IMR-90 (cell line): ENCODE measurements at regions not wholly inside any gene's neighbourhood (a gene's known extent, or its start where the extent isn't known, plus 50 kb on each side); places are given as distances from the start of the nearest gene placed in this dataset.

Experiments used
- ATAC-seq: fragments of 200-7000 bp; cut with Tn5 transposase; 2 replicates; pipeline ENCODE4 v1.9.1; 2020; ENCODE audit warnings: low read depth, mild to moderate bottlenecking, moderate library complexity
- BruUV-seq: library from RNA; stranded (reverse); fragments of 400-500 nt; replicated peaks from 2 replicates; lab custom pipeline; 2021; lab: Mats Ljungman, UMichigan
- CTCF ChIA-PET: fragments of 300-600 bp; formaldehyde crosslinking; extraction: SDS; loops from one replicate; lab custom pipeline; 2021; ENCODE audit warnings: antibody characterized with exemption; lab: Yijun Ruan, JAX
- POLR2A ChIA-PET: fragments of 300-600 bp; sonication (Branson Sonifier 250); formaldehyde crosslinking; loops from one replicate; lab custom pipeline; 2022; ENCODE audit warnings: antibody characterized with exemption; ENCODE audit not compliant: unreplicated experiment; lab: Charles Lee
- DNase-seq: peaks from one replicate; pipeline ENCODE4 v3.0.0; 2013
- H2AFZ ChIP-seq: replicated peaks from 2 replicates; pipeline ENCODE3; 2013; ENCODE audit warnings: low read length, mild to moderate bottlenecking; ENCODE audit not compliant: poor library complexity
- H2AK5ac ChIP-seq: 2 replicates; pipeline ENCODE4 v1.6.1; 2013; ENCODE audit warnings: low read depth, low read length, inconsistent platforms
- H2AK9ac ChIP-seq: replicated peaks from 2 replicates; pipeline ENCODE3; 2013; ENCODE audit warnings: mild to moderate bottlenecking, low read depth, low read length, moderate library complexity; ENCODE audit not compliant: poor library complexity
- H2BK120ac ChIP-seq: 2 replicates; pipeline ENCODE4 v1.6.1; 2013; ENCODE audit warnings: low read depth, low read length, inconsistent platforms
- H2BK15ac ChIP-seq: 3 replicates; pipeline ENCODE4 v1.6.1; 2013; ENCODE audit warnings: low read depth, low read length, inconsistent platforms
- H2BK20ac ChIP-seq: 2 replicates; pipeline ENCODE4 v1.6.1; 2013; ENCODE audit warnings: low read depth, mild to moderate bottlenecking, inconsistent platforms, low read length, moderate library complexity
- H2BK5ac ChIP-seq: 2 replicates; pipeline ENCODE4 v1.6.1; 2013; ENCODE audit warnings: mild to moderate bottlenecking, low read depth, low read length, inconsistent platforms; ENCODE audit not compliant: poor library complexity, severe bottlenecking
- H3K14ac ChIP-seq: replicated peaks from 2 replicates; pipeline ENCODE4 v1.6.1; 2013; ENCODE audit warnings: low read depth, low read length, inconsistent platforms
- H3K18ac ChIP-seq: 2 replicates; pipeline ENCODE4 v1.6.1; 2013; ENCODE audit warnings: low read depth, low read length, control low read depth
- H3K23ac ChIP-seq: 2 replicates; pipeline ENCODE4 v1.6.1; 2013; ENCODE audit warnings: low read depth, low read length, inconsistent platforms
- H3K27ac ChIP-seq: 2 replicates; pipeline ENCODE4 v1.5.1; 2013; ENCODE audit warnings: mild to moderate bottlenecking, control low read depth, low read length; ENCODE audit not compliant: insufficient read depth
- H3K27me3 ChIP-seq: 2 replicates; pipeline ENCODE4 v1.6.1; 2013; ENCODE audit warnings: low read length; ENCODE audit not compliant: control insufficient read depth, insufficient read depth
- H3K36me3 ChIP-seq: 2 replicates; pipeline ENCODE4 v1.6.1; 2013; ENCODE audit warnings: low read length, mixed read lengths; ENCODE audit not compliant: control insufficient read depth, insufficient read depth
- H3K4ac ChIP-seq: 2 replicates; pipeline ENCODE4 v1.6.1; 2013; ENCODE audit warnings: low read depth, low read length, inconsistent platforms
- H3K4me1 ChIP-seq: 2 replicates; pipeline ENCODE4 v1.6.1; 2013; ENCODE audit warnings: low read length, mixed read lengths; ENCODE audit not compliant: control insufficient read depth, insufficient read depth
- H3K4me2 ChIP-seq: 2 replicates; pipeline ENCODE4 v1.6.1; 2013; ENCODE audit warnings: low read depth, mild to moderate bottlenecking, control low read depth, low read length, moderate library complexity
- H3K4me3 ChIP-seq: 2 replicates; pipeline ENCODE4 v1.5.1; 2013; ENCODE audit warnings: low read depth, mild to moderate bottlenecking, control low read depth, low read length, moderate library complexity; ENCODE audit not compliant: insufficient read depth
- H3K56ac ChIP-seq: 2 replicates; pipeline ENCODE4 v1.6.1; 2013; ENCODE audit warnings: low read length, inconsistent platforms; ENCODE audit not compliant: insufficient read depth; ENCODE audit errors: extremely low read depth
- H3K79me1 ChIP-seq, 2 experiments: 2 replicates each; pipeline ENCODE4 v1.6.1; 2013; ENCODE audit warnings: low read length in 2 of 2, inconsistent platforms in 1 of 2, low read depth in 1 of 2
- H3K9ac ChIP-seq: 2 replicates; pipeline ENCODE4 v1.6.1; 2013; ENCODE audit warnings: low read depth, low read length, control low read depth
- H3K9me1 ChIP-seq: 2 replicates; pipeline ENCODE4 v1.6.1; 2013; ENCODE audit warnings: low read length, inconsistent platforms; ENCODE audit not compliant: insufficient read depth
- H3K9me3 ChIP-seq: 2 replicates; pipeline ENCODE4 v1.6.1; 2013; ENCODE audit warnings: low read length; ENCODE audit not compliant: control insufficient read depth, insufficient read depth
- H4K20me1 ChIP-seq: 2 replicates; pipeline ENCODE4 v1.6.1; 2013; ENCODE audit warnings: low read length, inconsistent platforms; ENCODE audit not compliant: insufficient read depth
- H4K5ac ChIP-seq: 2 replicates; pipeline ENCODE4 v1.6.1; 2013; ENCODE audit warnings: mild to moderate bottlenecking, low read depth, low read length, control low read depth
- H4K8ac ChIP-seq, 2 experiments: 2 replicates each; pipeline ENCODE4 v1.6.1; 2013; ENCODE audit warnings: low read depth in 2 of 2, low read length in 2 of 2, control low read depth in 1 of 2, inconsistent platforms in 1 of 2
- H4K91ac ChIP-seq: 2 replicates; pipeline ENCODE4 v1.6.1; 2013; ENCODE audit warnings: low read depth, low read length, inconsistent platforms; ENCODE audit not compliant: insufficient read depth
- MXI1 ChIP-seq: IDR thresholded peaks from 2 replicates; pipeline ENCODE4 v1.6.1; 2012; ENCODE audit warnings: low read depth, mild to moderate bottlenecking, low read length, moderate library complexity, borderline replicate concordance
- RCOR1 ChIP-seq: IDR thresholded peaks from 2 replicates; pipeline ENCODE4 v1.6.1; 2012; ENCODE audit warnings: mild to moderate bottlenecking, low read length, improper control_type of control experiment; ENCODE audit not compliant: insufficient replicate concordance
- WGBS, 2 experiments: methylation state at CpG; one replicate each; pipeline versions ENCODE4 v1.1.5 to v1.1.7; 2013; ENCODE audit warnings: missing lambda C conversion rate in 2 of 2; ENCODE audit not compliant: insufficient read length in 1 of 2; ENCODE audit errors: extremely low coverage in 2 of 2; 5-methylcytosine and 5-hydroxymethylcytosine counted together
- dilution Hi-C: fragments of 300-500 bp; cut with HindIII; formaldehyde crosslinking; loops from one replicate; pipeline ENCODE4 v1.14.3; 2018; ENCODE audit warnings: low sequenced_read_pairs; ENCODE audit not compliant: unreplicated experiment
- in situ Hi-C: fragments of 300-500 bp; cut with MboI; formaldehyde crosslinking; loops from 3 replicates; pipeline ENCODE4 v1.14.3; 2019; ENCODE audit warnings: low sequenced_read_pairs, inconsistent platforms, mixed read lengths
- intact Hi-C: fragments of 100-400 bp; cut with micrococcal nuclease; formaldehyde crosslinking; loops from 2 replicates; pipeline ENCODE4 v1.10.0; 2022

GRCh38 chr21:16750926-16751325, 761.9 kb upstream of the CXADR start:
- H3K4me2 ChIP-seq, result no peak overlapping the region
- no peak for DNase-seq
- ChIA-PET POLR2A (no interaction called here), CTCF (no interaction called here)
- in situ Hi-C loops, result no loop called here
- H2BK5ac ChIP-seq, result no peak overlapping the region
- dilution Hi-C loops, result no loop called here
- H3K9me3 ChIP-seq, result no peaks in the 10 kb centered on the region
- no peaks in the 10 kb centered on the region for H3K36me3 ChIP-seq
- H4K20me1 ChIP-seq, result no peaks in the 10 kb centered on the region
- no peak overlapping the region for H3K4me3 ChIP-seq
- no peak overlapping the region for H2BK120ac ChIP-seq
- no peak overlapping the region for H4K8ac ChIP-seq
- intact Hi-C loops, result no loop called here
- no CpG with 5 or more reads among the region's 3 CpGs for WGBS, 2 experiments
- no peak overlapping the region for H4K5ac ChIP-seq
- no peak overlapping the region for H2BK15ac ChIP-seq
- H3K56ac ChIP-seq, result no peak overlapping the region
- no peak overlapping the region for H3K27ac ChIP-seq
- TF ChIP-seq RCOR1, result no peak
- no peak for TF ChIP-seq MXI1
- H2BK20ac ChIP-seq, result no peak overlapping the region
- H3K23ac ChIP-seq, result no peak overlapping the region
- ATAC-seq, result no peak
- H2AFZ ChIP-seq, result no peak overlapping the region
- no peak overlapping the region for H4K91ac ChIP-seq
- H3K18ac ChIP-seq, result no peak overlapping the region
- H3K9ac ChIP-seq, result no peak overlapping the region
- no peaks in the 10 kb centered on the region for H3K27me3 ChIP-seq
- H3K9me1 ChIP-seq, result no peaks in the 10 kb centered on the region
- H2AK9ac ChIP-seq, result no peak overlapping the region
- no peak overlapping the region for H3K4ac ChIP-seq
- no peaks in the 10 kb centered on the region for H3K79me1 ChIP-seq
- H2AK5ac ChIP-seq, result no peak overlapping the region
- H3K14ac ChIP-seq, result no peak overlapping the region
- no TSS peak for BruUV-seq
- no peaks in the 10 kb centered on the region for H3K4me1 ChIP-seq
